ENCODE measurements at regions not wholly inside any gene's neighbourhood (a gene's known extent, or its start where the extent isn't known, plus 50 kb on each side); places are given as distances from the start of the nearest gene placed in this dataset.

DNA sequence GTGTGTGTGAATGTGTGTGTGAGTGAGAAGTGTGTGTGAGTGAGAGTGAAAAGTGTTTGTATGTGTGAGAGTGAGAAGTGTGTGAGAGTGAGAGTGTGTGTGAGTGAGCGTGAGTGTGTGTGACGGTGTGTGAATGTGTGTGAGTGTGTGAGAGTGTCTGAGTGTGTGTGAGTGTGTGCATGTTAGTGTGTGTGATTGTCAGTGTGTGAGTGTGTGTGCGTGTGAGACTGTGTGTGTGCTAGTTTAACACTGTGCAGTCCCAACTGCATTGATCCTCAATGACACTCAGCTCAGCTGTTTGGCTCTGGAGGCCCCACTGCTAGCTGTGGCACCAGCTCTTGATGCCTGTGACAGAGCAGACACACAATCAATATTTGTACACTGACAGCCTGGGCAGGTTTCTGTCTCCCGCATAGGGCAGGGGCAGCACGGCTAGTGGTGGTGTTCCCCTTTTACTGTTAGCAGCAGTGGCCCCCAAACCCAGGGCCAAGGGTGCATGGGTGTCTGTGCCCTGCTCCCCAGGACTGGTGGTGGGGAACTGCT is 135.0 kb downstream of the INHBB start:
- no peak for DNase-seq

GRCh38 chr2:120481446-120482194 is 135.7 kb downstream of the INHBB start:
- DNase-seq = no peak

GRCh38 chr2:120482334-120482733 is 136.4 kb downstream of the INHBB start:
- DNase-seq = peak; percentile 19

- no peak for DNase-seq
Measured at GRCh38 chr2:120483355-120483754, 137.4 kb downstream of the INHBB start.

GRCh38 chr2:120485096-120485495 is 139.2 kb downstream of the INHBB start:
- DNase-seq = no peak

DNA sequence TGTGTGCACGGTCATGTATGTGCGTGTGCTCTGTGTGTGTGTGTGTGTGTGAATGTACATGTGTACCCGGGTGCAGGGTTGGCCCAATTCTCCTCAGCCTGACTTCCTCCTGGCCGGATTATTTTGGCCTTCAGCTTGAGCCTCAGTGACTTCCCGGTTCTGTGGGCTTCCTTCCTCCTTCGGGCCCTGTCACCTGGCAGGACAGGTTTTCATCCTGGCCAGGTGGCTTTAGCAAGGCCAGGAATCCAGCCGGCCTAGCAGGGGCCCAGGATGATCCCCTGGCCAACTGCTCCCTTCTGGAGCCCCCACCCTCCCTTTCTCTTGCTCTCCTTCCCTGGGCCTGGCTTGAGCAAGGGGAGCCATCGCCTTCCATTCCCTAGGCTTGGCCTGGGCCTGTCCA is 140.5 kb downstream of the INHBB start:
- DNase-seq = no peak

- DNase-seq = peak; percentile 73
Measured at GRCh38 chr2:120486946-120487345, 141.0 kb downstream of the INHBB start.

- DNase-seq = no peak
Measured at GRCh38 chr2:120488531-120488930, 142.6 kb downstream of the INHBB start.

- no peak for DNase-seq
Measured at GRCh38 chr2:120489023-120489422, 143.1 kb downstream of the INHBB start.

DNA sequence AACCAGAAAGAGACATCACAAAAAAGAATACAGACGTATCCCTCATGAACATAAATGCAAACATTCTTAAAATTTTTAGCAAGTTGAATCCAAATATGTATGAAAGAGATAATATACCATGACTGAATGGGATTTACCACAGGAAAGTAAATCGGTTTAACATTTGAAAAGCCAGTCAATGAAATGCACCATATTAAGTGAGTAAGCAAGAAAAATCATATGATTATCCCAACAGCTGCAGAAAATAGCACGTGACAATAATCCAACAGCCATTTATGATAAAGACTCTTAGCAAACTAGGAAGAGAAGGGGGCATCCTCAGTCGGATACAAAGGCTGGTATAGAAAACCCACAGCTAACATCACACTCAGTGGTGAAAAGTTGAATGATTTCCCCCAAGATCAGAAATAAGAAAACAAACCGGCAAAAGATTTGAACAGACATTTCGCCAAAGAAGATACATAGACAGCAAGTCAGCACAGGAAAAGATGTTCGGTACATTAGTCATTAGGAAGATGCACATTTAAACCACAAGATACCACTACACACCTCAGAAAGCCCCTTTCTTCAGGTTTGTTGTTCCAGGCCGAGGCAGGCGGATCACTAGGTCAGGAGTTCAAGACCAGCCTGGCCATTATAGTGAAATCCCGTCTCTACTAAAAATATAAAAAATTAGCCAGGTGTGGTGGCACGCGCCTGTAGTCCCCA is 144.3 kb downstream of the INHBB start:
- DNase-seq = no peak

DNA sequence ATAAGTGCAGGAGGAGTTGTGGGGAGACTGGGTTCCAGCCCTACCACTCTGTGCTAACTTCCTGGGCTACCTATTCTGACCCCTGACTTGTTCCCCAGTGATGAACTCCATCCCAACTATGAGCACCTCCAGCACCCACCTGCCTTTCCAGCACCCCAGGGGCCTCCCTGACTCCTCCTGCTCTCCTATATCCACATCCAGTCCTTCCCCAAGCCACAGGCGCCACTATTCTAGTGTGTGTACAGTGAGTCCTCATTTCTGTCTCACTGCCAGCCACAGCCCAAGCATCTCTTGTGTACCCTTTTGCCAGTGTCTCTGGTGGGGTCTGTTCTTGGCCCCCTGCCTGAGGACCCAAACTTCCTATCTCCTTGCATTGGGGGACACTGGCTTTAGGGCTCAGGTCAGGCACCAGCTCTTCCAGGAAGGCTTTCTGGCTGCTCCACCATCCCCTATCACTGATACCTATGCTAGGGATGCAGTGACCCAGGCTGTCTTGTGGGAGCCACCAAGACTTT is 145.2 kb downstream of the INHBB start:
- DNase-seq = no peak

GRCh38 chr2:120493231-120493630 is 147.3 kb downstream of the INHBB start:
- DNase-seq = no peak

- peak; percentile 30 for DNase-seq
Measured at GRCh38 chr2:120494446-120494845, 148.5 kb downstream of the INHBB start.

DNA sequence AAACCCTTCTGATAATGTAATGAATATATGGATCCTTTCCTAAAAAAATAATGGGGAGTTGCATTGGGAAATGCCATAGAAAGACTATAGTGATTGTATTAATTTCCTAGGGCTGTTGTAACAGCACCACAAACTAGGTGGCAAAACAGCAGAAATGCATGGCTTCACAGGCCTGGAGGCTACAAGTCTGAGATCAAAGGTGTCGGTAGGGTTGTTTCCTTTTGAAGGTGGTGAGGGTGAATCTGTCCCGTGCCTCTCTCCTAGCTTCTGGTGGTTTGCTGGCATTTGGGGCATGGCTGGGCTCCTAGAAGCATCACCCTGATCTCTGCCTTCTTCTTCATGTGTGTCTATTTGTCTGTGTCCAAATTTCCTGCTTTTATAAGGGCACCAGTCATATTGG is 149.7 kb downstream of the INHBB start:
- DNase-seq = no peak

- DNase-seq = no peak
Measured at GRCh38 chr2:120496235-120496634, 150.3 kb downstream of the INHBB start.

DNA sequence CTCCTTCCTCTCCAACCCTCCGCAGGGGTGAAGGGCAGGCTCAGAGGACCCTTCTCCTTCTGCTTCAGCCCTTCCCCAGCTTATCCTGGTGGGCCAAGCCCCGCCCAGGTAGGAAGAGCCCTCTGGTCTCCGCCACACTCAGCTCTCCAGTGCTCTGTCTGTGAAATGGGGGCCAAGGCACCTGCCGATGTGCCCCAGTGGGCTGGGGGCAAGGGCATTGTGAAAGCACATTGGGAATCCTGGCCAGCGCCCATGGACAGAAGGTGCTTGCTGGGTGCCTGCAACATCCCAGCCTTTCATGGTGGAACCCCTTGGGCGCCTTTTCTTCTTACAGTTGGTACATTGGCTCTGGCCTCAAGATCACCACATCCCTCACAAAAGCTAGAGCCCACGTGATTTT is 150.8 kb downstream of the INHBB start:
- DNase-seq = no peak

- no peak for DNase-seq
Measured at GRCh38 chr2:120497261-120497977, 151.5 kb downstream of the INHBB start.

DNA sequence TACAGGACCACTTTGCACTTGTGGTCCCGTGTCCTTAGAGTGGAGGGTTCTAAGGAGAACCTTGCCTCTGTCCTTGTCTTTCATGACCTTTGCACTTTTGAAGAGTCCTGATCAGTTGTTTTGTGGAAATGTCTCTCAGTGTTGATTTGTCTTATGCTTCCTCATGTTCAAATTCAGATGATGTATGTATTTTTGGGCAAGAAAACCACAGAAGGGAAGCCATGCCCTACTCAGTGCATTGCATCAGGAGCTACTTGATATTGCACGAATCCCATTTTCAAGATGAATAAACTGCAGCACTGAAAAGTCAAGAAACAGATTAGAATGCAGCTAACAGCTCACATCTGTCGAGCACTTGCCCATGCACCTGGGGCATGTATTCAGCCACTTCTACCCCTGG is 152.2 kb downstream of the INHBB start:
- DNase-seq = no peak

DNA sequence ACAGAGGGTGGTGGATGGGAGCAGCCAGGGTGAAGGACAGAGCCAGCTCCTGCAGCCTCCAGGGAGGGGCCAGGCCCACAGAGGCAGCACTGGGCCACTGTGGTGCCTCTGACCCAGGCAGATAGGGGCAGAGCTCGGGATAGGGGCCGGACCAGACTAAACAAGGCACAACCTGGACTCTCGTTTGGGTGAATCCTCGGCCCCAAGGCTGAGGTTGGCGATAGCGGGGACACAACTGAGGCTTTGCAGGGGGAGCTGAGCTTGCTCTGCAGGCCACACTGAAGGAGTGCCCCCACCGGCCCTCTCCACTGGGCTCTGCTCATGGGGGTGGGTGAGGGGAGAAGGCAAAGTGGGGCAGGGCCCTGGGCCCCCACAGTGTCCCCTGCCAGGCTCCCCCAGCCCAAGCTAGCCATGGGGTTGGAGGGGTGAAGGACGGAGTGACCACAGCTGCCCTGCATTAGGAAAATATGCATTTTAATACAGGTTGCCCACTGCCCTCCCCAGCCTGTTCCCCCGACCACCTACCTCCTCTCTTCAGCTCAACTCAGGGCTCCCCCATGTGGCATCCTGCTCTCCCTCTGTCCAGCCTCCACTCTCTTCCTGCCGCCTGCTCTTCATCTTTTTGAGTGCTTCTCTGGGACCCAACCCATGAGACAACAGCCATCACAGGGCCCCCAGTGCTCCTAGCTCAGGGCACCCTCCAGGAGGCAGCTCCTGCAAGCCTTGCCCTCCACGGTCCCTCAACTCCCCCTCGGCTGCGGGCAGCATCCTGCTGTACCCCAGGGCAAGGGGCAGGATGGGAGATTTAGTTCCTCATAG is 152.8 kb downstream of the INHBB start:
- DNase-seq = no peak

- DNase-seq = no peak
Measured at GRCh38 chr2:120499784-120500495, 154.0 kb downstream of the INHBB start.

DNA sequence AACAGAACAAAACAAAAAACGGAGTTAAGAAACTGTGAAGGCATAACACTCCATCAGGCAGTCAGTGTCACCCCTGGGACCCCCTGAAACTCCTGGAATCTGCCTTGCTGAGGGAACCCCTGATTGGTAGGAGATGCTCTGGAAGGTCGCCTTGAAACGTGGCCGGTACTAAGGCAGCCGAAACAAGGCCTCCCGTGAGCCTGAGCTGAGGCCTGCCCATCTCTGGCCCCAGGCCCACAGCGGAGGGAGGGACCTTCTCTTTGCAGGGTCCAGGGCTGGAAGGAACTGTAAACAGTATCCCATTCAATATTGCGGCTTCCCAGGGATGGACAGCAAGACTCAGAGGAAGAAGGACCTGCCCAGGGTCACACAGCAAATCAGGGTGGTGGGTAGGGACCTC is 155.7 kb downstream of the INHBB start:
- no peak for DNase-seq

DNA sequence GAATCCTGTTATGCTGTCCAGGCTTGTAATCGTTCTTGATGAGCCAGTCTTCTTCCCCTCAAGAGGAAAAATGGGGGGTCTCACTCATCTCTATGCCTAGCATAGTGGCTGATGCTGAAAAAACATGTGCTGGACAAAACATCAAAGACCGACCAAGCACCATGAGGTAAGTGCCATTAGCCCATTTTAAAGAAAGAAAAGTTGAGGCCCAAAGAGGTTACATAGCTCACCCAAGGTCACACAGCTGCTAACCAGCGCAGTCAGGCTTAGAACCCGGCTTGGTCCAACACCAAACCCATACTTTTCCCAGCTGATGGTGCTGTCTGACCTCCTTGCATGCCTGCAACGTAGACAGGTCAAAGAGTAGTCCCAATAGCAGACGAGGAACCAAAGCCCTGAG is 156.4 kb downstream of the INHBB start:
- no peak for DNase-seq
